ENCODE measurements at regions not wholly inside any gene's neighbourhood (a gene's known extent, or its start where the extent isn't known, plus 50 kb on each side); places are given as distances from the start of the nearest gene placed in this dataset.
A peak's percentile ranks its signal among the peaks of the same experiment; 100 is the strongest.
"Not testable (repeated sequence)": the region's sequence is repeated elsewhere in the genome, so short reads cannot be mapped to it uniquely, and the experiment has no call there.

GRCh38 chr12:76178452-76178851 lies 94.0 kb upstream of the NAP1L1 start:
- intact Hi-C loops (cut with DNase I): no loop called here
- no peak for DNase-seq
- TF ChIP-seq POLR2A (IDR thresholded peaks at IDR 0.05): no peak
- TF ChIP-seq, protein P1, sequence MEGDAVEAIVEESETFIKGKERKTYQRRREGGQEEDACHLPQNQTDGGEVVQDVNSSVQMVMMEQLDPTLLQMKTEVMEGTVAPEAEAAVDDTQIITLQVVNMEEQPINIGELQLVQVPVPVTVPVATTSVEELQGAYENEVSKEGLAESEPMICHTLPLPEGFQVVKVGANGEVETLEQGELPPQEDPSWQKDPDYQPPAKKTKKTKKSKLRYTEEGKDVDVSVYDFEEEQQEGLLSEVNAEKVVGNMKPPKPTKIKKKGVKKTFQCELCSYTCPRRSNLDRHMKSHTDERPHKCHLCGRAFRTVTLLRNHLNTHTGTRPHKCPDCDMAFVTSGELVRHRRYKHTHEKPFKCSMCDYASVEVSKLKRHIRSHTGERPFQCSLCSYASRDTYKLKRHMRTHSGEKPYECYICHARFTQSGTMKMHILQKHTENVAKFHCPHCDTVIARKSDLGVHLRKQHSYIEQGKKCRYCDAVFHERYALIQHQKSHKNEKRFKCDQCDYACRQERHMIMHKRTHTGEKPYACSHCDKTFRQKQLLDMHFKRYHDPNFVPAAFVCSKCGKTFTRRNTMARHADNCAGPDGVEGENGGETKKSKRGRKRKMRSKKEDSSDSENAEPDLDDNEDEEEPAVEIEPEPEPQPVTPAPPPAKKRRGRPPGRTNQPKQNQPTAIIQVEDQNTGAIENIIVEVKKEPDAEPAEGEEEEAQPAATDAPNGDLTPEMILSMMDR (IDR thresholded peaks at IDR 0.05): no peak
- no peak for ATAC-seq
- Histone ChIP-seq H3K4me1 (peaks cover 0 to 9% (median 0%) of the 10 kb centered on the region in 12 donors), H3K4me3 (no peak overlapping the region), H3K27ac (no peak overlapping the region), H3K36me3 (no peaks in the 10 kb centered on the region), H3K9me3 (no peaks in the 10 kb centered on the region), H3K27me3 (no peaks in the 10 kb centered on the region)
- 90 to 100% (median 94%) methylated on average over 3 of the region's 3 CpGs for WGBS, 4 donors

DNA sequence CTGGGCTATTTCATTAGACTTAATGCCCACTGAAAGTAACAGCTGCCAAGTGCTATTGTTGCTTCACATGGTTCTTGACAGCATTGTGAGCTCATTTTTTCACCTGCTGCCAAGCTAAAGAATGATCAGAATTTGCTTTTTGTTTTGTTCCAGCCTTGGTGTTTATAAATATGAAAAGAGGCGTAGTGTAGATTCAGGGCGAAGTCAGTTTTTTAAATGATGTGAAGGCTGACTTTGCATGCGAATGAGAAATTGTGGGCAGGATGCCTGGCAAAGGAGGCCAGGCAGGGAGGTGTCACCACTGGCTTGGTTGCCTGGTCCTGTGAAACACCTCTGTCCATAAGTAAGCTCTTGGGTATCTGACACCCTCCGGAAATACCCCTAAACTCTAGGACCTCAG lies 93.3 kb upstream of the NAP1L1 start:
- TF ChIP-seq, protein P1 (IDR thresholded peaks at IDR 0.05): no peak
- no peak for TF ChIP-seq POLR2A (IDR thresholded peaks at IDR 0.05)
- Histone ChIP-seq H3K36me3 (no peaks in the 10 kb centered on the region), H3K4me1 (peaks cover 0 to 9% (median 0%) of the 10 kb centered on the region in 12 donors), H3K4me3 (no peak overlapping the region), H3K27me3 (no peaks in the 10 kb centered on the region), H3K9me3 (no peaks in the 10 kb centered on the region), H3K27ac (no peak overlapping the region)
- 91 to 97% (median 95%) methylated on average over 4 of the region's 4 CpGs for WGBS, 4 donors
- ATAC-seq (no peak), DNase-seq (no peak)
- intact Hi-C loops (cut with DNase I): no loop called here

DNA sequence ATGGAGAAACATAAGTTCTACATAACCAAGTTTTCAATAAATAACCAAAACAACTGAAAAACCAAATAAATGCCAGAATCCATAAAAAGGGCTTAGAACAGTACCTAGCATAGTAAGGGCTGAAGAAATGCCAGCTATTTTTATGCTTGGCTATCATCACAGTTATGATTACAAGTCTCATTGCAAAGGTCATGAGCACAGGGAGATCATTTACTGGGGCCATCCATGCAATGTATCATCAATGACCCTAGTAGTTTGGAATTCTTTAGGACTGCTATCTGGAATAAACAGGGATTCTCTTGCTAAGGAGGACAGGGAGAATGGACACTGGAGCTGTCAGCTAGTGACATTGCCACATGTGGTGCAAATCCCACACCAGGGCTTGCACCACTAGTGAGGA lies 92.5 kb upstream of the NAP1L1 start:
- no peak for TF ChIP-seq POLR2A (IDR thresholded peaks at IDR 0.05)
- TF ChIP-seq, protein P1 (IDR thresholded peaks at IDR 0.05): no peak
- peak in 2 of 4 donors; percentile 70 to 75 for ATAC-seq
- no peaks in the 10 kb centered on the region for H3K9me3 ChIP-seq
- H3K36me3 ChIP-seq: no peaks in the 10 kb centered on the region
- H3K27ac ChIP-seq: no peak overlapping the region
- DNase-seq: no peak
- no peak overlapping the region for H3K4me3 ChIP-seq
- peaks cover 0 to 9% (median 0%) of the 10 kb centered on the region in 12 donors for H3K4me1 ChIP-seq
- intact Hi-C loops (cut with DNase I): no loop called here
- no peaks in the 10 kb centered on the region for H3K27me3 ChIP-seq

DNA sequence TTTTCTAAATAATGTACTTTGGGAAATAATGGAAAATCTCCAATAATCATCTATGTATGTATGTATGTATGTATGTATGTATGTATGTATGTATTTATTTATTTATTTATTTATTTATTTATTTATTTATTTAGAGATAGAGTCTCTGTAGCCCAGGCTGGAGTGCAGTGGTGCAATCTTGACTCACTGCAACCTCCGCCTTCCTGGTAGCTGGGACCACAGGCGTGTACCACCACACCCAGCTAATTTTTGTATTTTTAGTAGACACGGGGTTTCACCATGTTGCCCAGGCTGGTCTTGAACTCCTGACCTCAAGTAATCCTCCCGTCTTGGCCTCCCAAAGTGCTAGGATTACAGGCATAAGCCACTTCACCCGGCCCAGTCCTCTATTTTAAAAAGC lies 91.5 kb upstream of the NAP1L1 start:
- H3K36me3 ChIP-seq; H3K27me3 ChIP-seq; DNase-seq; ATAC-seq; H3K4me3 ChIP-seq; intact Hi-C loops (cut with DNase I); H3K9me3 ChIP-seq; H3K27ac ChIP-seq; H3K4me1 ChIP-seq: not testable (repeated sequence)
- 87 to 91% (median 87%) methylated on average over 5 of the region's 5 CpGs for WGBS, 4 donors

- intact Hi-C loops (cut with DNase I): no loop called here
- H3K9me3 ChIP-seq: no peaks in the 10 kb centered on the region
- peaks cover 0 to 9% (median 0%) of the 10 kb centered on the region in 12 donors for H3K4me1 ChIP-seq
- no peak overlapping the region for H3K4me3 ChIP-seq
- WGBS, 4 donors: 79 to 87% (median 82%) methylated on average over 5 of the region's 5 CpGs
- H3K27me3 ChIP-seq: no peaks in the 10 kb centered on the region
- no peak for DNase-seq
- ATAC-seq: no peak
- H3K36me3 ChIP-seq: no peaks in the 10 kb centered on the region
- no peak overlapping the region for H3K27ac ChIP-seq
- TF ChIP-seq POLR2A (IDR thresholded peaks at IDR 0.05): no peak
- TF ChIP-seq, protein P1 (IDR thresholded peaks at IDR 0.05): no peak
These were observed 89.3 kb upstream of the NAP1L1 start for GRCh38 chr12:76173756-76174155.
